ENCODE measurements at regions not wholly inside any gene's neighbourhood (a gene's known extent, or its start where the extent isn't known, plus 50 kb on each side); places are given as distances from the start of the nearest gene placed in this dataset.

DNA sequence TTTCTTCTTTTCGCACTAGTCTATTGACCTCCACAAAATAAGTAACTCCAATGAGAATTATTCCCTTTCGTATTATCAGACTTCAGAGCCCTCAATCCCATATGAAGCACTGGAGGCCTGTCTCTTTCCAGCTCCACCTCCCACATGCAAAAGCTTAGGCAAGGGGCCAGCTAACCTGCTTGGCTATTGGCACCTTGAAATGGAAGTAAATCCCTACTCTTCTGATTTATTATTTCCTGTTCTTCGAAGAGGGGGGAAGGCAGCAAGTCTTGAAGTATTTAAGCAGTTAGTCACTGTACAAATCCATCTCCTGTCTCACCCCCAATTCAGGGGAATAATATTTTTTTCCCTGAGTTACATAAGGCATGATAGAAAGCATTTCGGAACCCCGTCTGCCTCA is 577.8 kb downstream of the MAFB start:
- TF ChIP-seq, protein P1, sequence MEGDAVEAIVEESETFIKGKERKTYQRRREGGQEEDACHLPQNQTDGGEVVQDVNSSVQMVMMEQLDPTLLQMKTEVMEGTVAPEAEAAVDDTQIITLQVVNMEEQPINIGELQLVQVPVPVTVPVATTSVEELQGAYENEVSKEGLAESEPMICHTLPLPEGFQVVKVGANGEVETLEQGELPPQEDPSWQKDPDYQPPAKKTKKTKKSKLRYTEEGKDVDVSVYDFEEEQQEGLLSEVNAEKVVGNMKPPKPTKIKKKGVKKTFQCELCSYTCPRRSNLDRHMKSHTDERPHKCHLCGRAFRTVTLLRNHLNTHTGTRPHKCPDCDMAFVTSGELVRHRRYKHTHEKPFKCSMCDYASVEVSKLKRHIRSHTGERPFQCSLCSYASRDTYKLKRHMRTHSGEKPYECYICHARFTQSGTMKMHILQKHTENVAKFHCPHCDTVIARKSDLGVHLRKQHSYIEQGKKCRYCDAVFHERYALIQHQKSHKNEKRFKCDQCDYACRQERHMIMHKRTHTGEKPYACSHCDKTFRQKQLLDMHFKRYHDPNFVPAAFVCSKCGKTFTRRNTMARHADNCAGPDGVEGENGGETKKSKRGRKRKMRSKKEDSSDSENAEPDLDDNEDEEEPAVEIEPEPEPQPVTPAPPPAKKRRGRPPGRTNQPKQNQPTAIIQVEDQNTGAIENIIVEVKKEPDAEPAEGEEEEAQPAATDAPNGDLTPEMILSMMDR (conservative IDR thresholded peaks at IDR 0.05 in 1 of 2, IDR thresholded peaks at IDR 0.05 in 1 of 2; ENCODE audit: extremely low read depth in 1 of 2, insufficient read depth in 1 of 2, low read depth in 1 of 2, low read length in 2 of 2), result no peak
- no peak for TF ChIP-seq EZH2 (IDR thresholded peaks at IDR 0.05; ENCODE audit: borderline replicate concordance, low read length)
